BLaER1 treated with 17β-estradiol and CSF1 and Interleukin-3, amounts not matched to agents 10 nM and 100 nM (cell line): ENCODE measurements at regions not wholly inside any gene's neighbourhood (a gene's known extent, or its start where the extent isn't known, plus 50 kb on each side); places are given as distances from the start of the nearest gene placed in this dataset.

Source experiments
- H3K27ac ChIP-seq, 11 experiments: shearing (Covaris generic); formaldehyde crosslinking; 2 replicates each; pipeline ENCODE4 v1.8.1; 2022
- H3K27me3 ChIP-seq, 11 experiments: shearing (Covaris generic); formaldehyde crosslinking; 2 replicates each; pipeline ENCODE4 v1.8.1; 2022
- H3K36me3 ChIP-seq, 11 experiments: shearing (Covaris generic); formaldehyde crosslinking; 2 replicates each; pipeline ENCODE4 v1.8.1; 2022
- H3K4me1 ChIP-seq, 10 experiments: shearing (Covaris generic); formaldehyde crosslinking; 2 replicates each; pipeline ENCODE4 v1.8.1; 2022
- H3K4me2 ChIP-seq, 11 experiments: shearing (Covaris generic); formaldehyde crosslinking; 2 replicates each; pipeline ENCODE4 v1.8.1; 2022
- H3K4me3 ChIP-seq, 10 experiments: shearing (Covaris generic); formaldehyde crosslinking; 2 replicates each; pipeline ENCODE4 v1.8.1; 2022
- H3K9ac ChIP-seq, 11 experiments: shearing (Covaris generic); formaldehyde crosslinking; 2 replicates each; pipeline ENCODE4 v1.8.1; 2022
- H3K9me3 ChIP-seq, 11 experiments: shearing (Covaris generic); formaldehyde crosslinking; replicated peaks in 1 of 11; 2 replicates each; pipeline ENCODE4 v1.8.1; 2022
- H4K20me1 ChIP-seq, 11 experiments: shearing (Covaris generic); formaldehyde crosslinking; 2 replicates each; pipeline ENCODE4 v1.8.1; 2022
- Cebpa-rat ChIP-seq, 11 experiments: shearing (Covaris generic); IDR thresholded peaks; 2 replicates each; pipeline ENCODE4 v1.8.1; 2022

DNA sequence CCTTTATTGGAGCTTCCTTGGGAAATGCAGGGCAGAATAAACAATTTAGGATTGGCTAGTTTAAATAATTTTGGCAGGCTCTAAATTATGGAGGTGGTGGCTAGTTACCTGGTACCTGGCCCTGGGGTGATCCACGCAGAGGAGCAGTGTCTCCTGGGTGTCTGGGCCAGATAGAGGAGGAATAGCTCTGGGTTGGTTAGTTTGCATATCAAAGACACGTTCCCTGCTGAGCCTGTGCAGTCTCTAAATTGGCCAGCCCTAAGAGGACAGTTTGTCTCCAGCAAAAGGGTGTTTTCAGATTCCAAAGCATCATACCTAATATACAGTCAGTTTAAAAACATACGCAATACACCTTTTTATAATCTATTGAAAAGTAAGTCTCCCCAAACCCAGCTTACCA is 333.3 kb upstream of the TPM1 start:
- H3K9me3 ChIP-seq: no peaks in the 10 kb centered on the region
- no peak for TF ChIP-seq Cebpa-rat (IDR thresholded peaks at IDR 0.05)
- no peak overlapping the region for H3K4me3 ChIP-seq
- H3K27me3 ChIP-seq: no peaks in the 10 kb centered on the region
- peaks cover 0 to 23% (median 0%) of the 10 kb centered on the region in 11 experiments; a peak in 3 of 22 replicates for H3K36me3 ChIP-seq
- H3K4me2 ChIP-seq: no peak overlapping the region
- H3K27ac ChIP-seq: no peak overlapping the region
- no peaks in the 10 kb centered on the region for H4K20me1 ChIP-seq
- H3K4me1 ChIP-seq: no peaks in the 10 kb centered on the region
- no peak overlapping the region for H3K9ac ChIP-seq

DNA sequence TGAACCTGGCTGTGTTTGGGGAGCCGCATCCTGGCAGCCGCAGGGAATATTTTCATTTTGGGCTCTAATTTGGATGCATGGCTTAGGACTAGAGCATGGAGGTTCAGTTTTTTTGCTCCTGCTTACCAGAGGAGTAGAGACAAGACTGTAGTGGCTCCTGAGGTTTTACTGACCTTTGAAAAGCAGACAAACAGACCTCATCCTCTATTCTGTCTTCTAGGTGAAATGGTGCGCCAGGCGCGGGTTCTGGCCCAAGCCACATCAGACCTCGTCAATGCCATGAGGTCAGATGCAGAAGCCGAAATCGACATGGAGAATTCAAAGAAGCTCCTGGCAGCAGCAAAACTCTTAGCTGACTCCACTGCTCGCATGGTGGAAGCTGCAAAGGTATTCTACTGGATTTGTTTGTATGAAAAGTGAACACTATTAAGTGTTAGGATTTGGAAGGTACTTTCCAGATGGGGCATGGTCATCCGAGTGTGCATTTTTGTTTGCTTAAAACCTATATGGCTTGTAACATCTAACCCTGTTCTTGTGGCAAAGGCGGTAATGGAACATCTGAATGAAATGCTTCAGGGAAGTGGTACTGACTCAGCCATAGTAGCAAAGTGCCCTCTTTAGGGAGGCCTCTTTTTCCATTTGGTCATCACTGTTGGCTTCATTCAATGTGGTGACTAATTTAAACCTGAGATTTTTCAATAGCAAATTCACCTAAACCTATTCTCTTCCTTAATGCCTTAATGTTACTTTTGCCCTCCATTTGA is 330.7 kb upstream of the TPM1 start:
- H3K9me3 ChIP-seq: no peaks in the 10 kb centered on the region
- H3K4me2 ChIP-seq: no peak overlapping the region
- no peak overlapping the region for H3K9ac ChIP-seq
- H3K27ac ChIP-seq: no peak overlapping the region
- H3K27me3 ChIP-seq: no peaks in the 10 kb centered on the region
- no peak for TF ChIP-seq Cebpa-rat (IDR thresholded peaks at IDR 0.05)
- peaks cover 0 to 27% (median 0%) of the 10 kb centered on the region in 11 experiments; a peak in 3 of 22 replicates for H3K36me3 ChIP-seq
- H4K20me1 ChIP-seq: no peaks in the 10 kb centered on the region
- no peaks in the 10 kb centered on the region for H3K4me1 ChIP-seq
- H3K4me3 ChIP-seq: no peak overlapping the region

DNA sequence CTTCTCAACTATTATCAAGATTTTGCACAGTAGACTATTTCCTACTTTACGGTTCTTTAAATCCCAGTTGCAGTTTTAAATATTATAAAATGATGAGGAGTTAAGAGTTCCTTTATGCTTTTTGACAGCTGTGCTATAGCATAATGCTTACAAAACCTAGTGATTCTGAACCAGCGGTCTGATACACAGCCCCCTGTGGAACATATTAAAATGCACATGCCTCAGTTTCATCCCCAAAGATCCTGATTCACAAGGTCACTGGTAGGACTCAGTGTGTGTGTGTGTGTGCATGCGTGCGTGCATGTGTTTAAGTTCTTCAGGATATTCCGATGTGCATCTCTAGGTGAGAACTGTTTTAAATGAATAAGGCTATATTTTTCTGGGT is 330.1 kb upstream of the TPM1 start:
- Histone ChIP-seq H3K9me3 (no peaks in the 10 kb centered on the region), H3K27ac (no peak overlapping the region), H3K4me1 (no peaks in the 10 kb centered on the region), H3K36me3 (peaks cover 0 to 33% (median 0%) of the 10 kb centered on the region in 11 experiments; a peak in 3 of 22 replicates), H3K4me2 (no peak overlapping the region), H4K20me1 (no peaks in the 10 kb centered on the region), H3K4me3 (no peak overlapping the region), H3K27me3 (no peaks in the 10 kb centered on the region), H3K9ac (no peak overlapping the region)
- TF ChIP-seq Cebpa-rat (IDR thresholded peaks at IDR 0.05): no peak

DNA sequence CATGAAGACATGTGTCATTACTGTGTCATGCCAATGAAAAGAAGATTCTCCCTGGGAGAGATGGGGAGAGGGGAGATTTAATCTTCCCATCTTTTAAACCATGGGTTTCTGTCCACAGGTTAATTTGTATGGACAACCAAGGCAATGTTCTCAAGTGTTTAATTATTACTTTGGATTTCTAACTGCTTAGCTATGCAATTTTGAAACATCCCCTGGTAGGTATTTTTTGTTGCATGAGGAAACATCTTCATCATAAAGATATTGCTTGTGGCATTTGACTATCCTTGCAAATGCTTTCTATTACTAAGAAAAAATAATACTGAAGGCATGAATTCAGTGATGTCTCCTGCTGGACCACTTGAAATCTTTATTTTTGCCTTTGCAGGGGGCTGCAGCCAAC is 326.6 kb upstream of the TPM1 start:
- Histone ChIP-seq H3K4me3 (no peak overlapping the region), H3K9me3 (no peaks in the 10 kb centered on the region), H3K9ac (no peak overlapping the region), H3K36me3 (peaks cover 0 to 49% (median 0%) of the 10 kb centered on the region in 11 experiments; a peak in 4 of 22 replicates), H3K4me1 (no peaks in the 10 kb centered on the region), H3K4me2 (no peak overlapping the region), H3K27me3 (no peaks in the 10 kb centered on the region), H3K27ac (no peak overlapping the region), H4K20me1 (no peaks in the 10 kb centered on the region)
- TF ChIP-seq Cebpa-rat (IDR thresholded peaks at IDR 0.05): no peak

DNA sequence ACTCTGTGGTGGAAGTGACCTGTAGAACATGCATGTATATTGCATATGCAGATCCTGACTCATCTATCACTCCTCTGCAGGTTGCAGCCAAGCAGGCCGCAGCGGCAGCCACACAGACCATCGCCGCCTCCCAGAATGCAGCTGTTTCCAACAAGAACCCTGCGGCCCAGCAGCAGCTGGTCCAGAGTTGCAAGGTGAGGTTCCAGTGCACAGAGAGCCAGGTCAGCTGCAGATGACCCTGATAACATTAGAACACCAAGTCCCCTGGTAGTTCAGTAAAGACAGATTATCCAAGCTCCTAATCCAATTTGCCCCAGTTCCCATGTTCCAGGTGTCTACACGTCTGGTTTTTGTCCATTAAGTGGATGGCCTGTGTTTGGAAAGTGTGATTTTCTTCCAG is 325.1 kb upstream of the TPM1 start:
- no peaks in the 10 kb centered on the region for H3K27me3 ChIP-seq
- H3K36me3 ChIP-seq: peaks cover 0 to 45% (median 0%) of the 10 kb centered on the region in 11 experiments; a peak in 4 of 22 replicates
- H4K20me1 ChIP-seq: no peaks in the 10 kb centered on the region
- no peaks in the 10 kb centered on the region for H3K4me1 ChIP-seq
- no peak overlapping the region for H3K9ac ChIP-seq
- H3K4me3 ChIP-seq: no peak overlapping the region
- H3K27ac ChIP-seq: no peak overlapping the region
- no peaks in the 10 kb centered on the region for H3K9me3 ChIP-seq
- no peak for TF ChIP-seq Cebpa-rat (IDR thresholded peaks at IDR 0.05)
- H3K4me2 ChIP-seq: no peak overlapping the region

DNA sequence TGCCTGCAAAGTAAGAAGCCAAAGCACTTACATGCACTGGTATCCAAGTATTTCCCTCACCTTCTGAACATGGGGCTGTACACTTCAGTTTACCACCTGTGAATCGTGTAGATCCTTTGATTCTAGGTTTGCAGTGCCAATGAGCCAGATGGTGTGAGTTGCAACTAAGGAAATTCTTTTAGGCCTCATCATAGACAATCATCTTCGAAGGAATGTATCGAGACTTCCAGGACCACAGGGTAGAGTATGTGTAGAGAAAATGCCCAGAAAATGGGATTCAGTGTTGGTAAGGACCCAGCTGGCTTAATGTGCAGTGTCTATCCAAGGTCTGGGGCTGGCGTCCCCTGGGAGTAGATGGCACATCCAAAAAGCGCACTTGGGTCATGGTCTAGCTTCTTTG is 323.2 kb upstream of the TPM1 start:
- Histone ChIP-seq H3K4me2 (no peak overlapping the region), H3K27me3 (no peaks in the 10 kb centered on the region), H3K9ac (no peak overlapping the region), H3K4me1 (no peaks in the 10 kb centered on the region), H3K4me3 (no peak overlapping the region), H4K20me1 (no peaks in the 10 kb centered on the region), H3K36me3 (peaks cover 0 to 46% (median 0%) of the 10 kb centered on the region in 11 experiments; a peak in 4 of 22 replicates), H3K27ac (no peak overlapping the region), H3K9me3 (no peaks in the 10 kb centered on the region)
- no peak for TF ChIP-seq Cebpa-rat (IDR thresholded peaks at IDR 0.05)

DNA sequence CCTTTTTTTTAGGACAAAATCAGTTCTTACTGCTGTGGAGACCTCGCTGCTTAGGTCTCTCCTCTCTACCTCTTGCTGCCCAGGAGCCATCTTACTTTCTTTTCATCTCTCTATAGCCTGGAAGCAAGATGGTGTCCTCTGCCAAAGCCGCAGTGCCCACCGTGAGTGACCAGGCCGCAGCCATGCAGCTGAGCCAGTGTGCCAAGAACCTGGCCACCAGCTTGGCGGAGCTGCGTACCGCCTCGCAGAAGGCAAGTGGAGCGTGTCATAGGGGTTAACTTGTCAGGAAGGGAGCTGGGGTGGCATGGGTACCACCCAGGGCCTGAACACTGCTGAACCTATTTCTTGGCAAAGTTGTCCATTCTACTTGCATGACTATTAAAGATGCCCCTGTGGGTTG is 320.3 kb upstream of the TPM1 start:
- Histone ChIP-seq H3K4me2 (no peak overlapping the region), H3K36me3 (peaks cover 0 to 37% (median 0%) of the 10 kb centered on the region in 11 experiments; a peak in 4 of 22 replicates), H3K9me3 (no peaks in the 10 kb centered on the region), H3K27ac (no peak overlapping the region), H3K9ac (no peak overlapping the region), H3K27me3 (no peaks in the 10 kb centered on the region), H3K4me1 (peaks cover 2 to 12% (median 9%) of the 10 kb centered on the region in 10 experiments; a peak in 19 of 20 replicates), H3K4me3 (no peak overlapping the region), H4K20me1 (no peaks in the 10 kb centered on the region)
- no peak for TF ChIP-seq Cebpa-rat (IDR thresholded peaks at IDR 0.05)

DNA sequence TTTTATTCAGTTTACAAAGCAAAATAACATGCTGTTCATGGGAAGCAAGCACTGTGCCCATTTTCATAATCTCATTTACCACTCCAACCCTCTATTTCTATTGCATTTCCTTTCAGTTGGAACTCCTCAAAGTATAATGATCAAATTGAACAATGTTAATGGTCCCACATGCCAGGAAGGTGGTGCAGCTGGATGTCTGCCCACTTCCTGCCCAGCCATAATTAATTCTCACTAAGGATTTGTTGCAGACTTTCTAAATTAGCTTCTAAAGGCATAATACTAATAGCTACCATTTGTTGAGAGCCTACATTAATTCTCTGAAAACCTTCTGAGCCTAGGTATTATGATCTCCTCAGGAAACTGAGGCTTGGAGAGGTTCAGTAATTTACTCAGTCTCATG is 316.1 kb upstream of the TPM1 start:
- no peak overlapping the region for H3K9ac ChIP-seq
- H3K9me3 ChIP-seq: peaks cover 10 to 15% (median 12%) of the 10 kb centered on the region in 11 experiments; a peak in 18 of 22 replicates
- H3K27ac ChIP-seq: no peak overlapping the region
- no peaks in the 10 kb centered on the region for H4K20me1 ChIP-seq
- H3K4me3 ChIP-seq: no peak overlapping the region
- peaks cover 10 to 28% (median 20%) of the 10 kb centered on the region in 10 experiments; a peak in 19 of 20 replicates for H3K4me1 ChIP-seq
- no peak for TF ChIP-seq Cebpa-rat (IDR thresholded peaks at IDR 0.05)
- peak overlapping the region in 5 of 11 experiments; percentile 48 to 73 (median 66); a peak in 9 of 22 replicates for H3K4me2 ChIP-seq
- H3K27me3 ChIP-seq: no peaks in the 10 kb centered on the region
- peaks cover 0 to 19% (median 0%) of the 10 kb centered on the region in 11 experiments; a peak in 4 of 22 replicates for H3K36me3 ChIP-seq

DNA sequence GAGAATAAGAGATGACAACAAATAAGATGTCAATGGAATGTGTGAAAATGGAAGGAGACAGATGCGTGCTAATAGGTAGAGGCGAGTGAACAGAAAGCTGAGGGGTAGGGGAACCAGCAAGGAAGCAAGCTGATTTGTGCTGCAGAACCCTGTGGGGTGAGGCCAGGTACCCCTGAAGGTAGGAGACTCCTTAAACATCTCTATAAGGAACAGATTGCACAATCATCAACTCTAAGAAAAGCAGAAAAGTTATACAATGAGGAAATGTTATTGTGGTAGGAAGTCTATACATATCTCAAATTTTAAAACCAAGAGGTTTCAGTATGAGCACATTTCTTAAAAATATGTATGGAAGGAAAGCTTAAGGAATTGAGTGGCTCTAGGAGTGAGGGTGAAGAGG is 315.0 kb upstream of the TPM1 start:
- peaks cover 12 to 19% (median 15%) of the 10 kb centered on the region in 11 experiments; a peak in 18 of 22 replicates for H3K9me3 ChIP-seq
- peak overlapping the region in 2 of 11 experiments; percentile 11 to 29; a peak in 4 of 22 replicates for H3K27ac ChIP-seq
- no peaks in the 10 kb centered on the region for H3K27me3 ChIP-seq
- peak overlapping the region in 10 of 11 experiments; percentile 8 to 73 (median 60); a peak in 18 of 22 replicates for H3K4me2 ChIP-seq
- TF ChIP-seq Cebpa-rat (IDR thresholded peaks at IDR 0.05): peak in 8 of 11 experiments; percentile 27 to 71 (median 60); a peak in 9 of 22 replicates
- peaks cover 10 to 28% (median 20%) of the 10 kb centered on the region in 10 experiments; a peak in 19 of 20 replicates for H3K4me1 ChIP-seq
- peaks cover 0 to 22% (median 0%) of the 10 kb centered on the region in 11 experiments; a peak in 4 of 22 replicates for H3K36me3 ChIP-seq
- H4K20me1 ChIP-seq: no peaks in the 10 kb centered on the region
- no peak overlapping the region for H3K4me3 ChIP-seq
- H3K9ac ChIP-seq: no peak overlapping the region
